H9 (cell line): ENCODE measurements at regions not wholly inside any gene's neighbourhood (a gene's known extent, or its start where the extent isn't known, plus 50 kb on each side); places are given as distances from the start of the nearest gene placed in this dataset.

Source experiments
- DNase-seq: peaks from one replicate; pipeline ENCODE4 v3.0.0-alpha.2; 2017
- H2AFZ ChIP-seq: one replicate; pipeline ENCODE4 v1.6.1; 2013; ENCODE audit warnings: mild to moderate bottlenecking, low read length, control low read depth, moderate library complexity
- H2AK5ac ChIP-seq: 2 replicates; pipeline ENCODE4 v1.6.1; 2013; ENCODE audit warnings: low read length, control low read depth, mixed read lengths; ENCODE audit not compliant: insufficient read length
- H2BK120ac ChIP-seq: one replicate; pipeline ENCODE4 v1.6.1; 2013; ENCODE audit warnings: low read depth, mild to moderate bottlenecking, low read length, control low read depth, inconsistent platforms; ENCODE audit not compliant: poor library complexity, severe bottlenecking
- H2BK12ac ChIP-seq: 2 replicates; pipeline ENCODE4 v1.6.1; 2013; ENCODE audit warnings: low read length, control low read depth, mixed read lengths, low read depth; ENCODE audit not compliant: insufficient read length
- H2BK15ac ChIP-seq: 2 replicates; pipeline ENCODE4 v1.6.1; 2013; ENCODE audit warnings: low read depth, low read length, control low read depth
- H2BK20ac ChIP-seq: one replicate; pipeline ENCODE4 v1.6.1; 2013; ENCODE audit warnings: low read depth, mild to moderate bottlenecking, low read length, control low read depth, inconsistent platforms; ENCODE audit not compliant: poor library complexity, severe bottlenecking
- H2BK5ac ChIP-seq: 2 replicates; pipeline ENCODE4 v1.6.1; 2013; ENCODE audit warnings: low read length, control low read depth, mixed read lengths; ENCODE audit not compliant: insufficient read length
- H3K14ac ChIP-seq: 2 replicates; pipeline ENCODE4 v1.6.1; 2013; ENCODE audit warnings: low read length, control low read depth; ENCODE audit not compliant: insufficient read depth
- H3K18ac ChIP-seq: 2 replicates; pipeline ENCODE4 v1.6.1; 2013; ENCODE audit warnings: low read depth, mild to moderate bottlenecking, mixed read lengths, low read length, control low read depth; ENCODE audit not compliant: insufficient read length
- H3K23ac ChIP-seq: 2 replicates; pipeline ENCODE4 v1.6.1; 2013; ENCODE audit warnings: low read length, control low read depth, mixed read lengths, low read depth; ENCODE audit not compliant: insufficient read length
- H3K23me2 ChIP-seq: 2 replicates; pipeline ENCODE4 v1.6.1; 2013; ENCODE audit warnings: low read depth, mild to moderate bottlenecking, mixed read lengths, low read length, control low read depth; ENCODE audit not compliant: insufficient read length, poor library complexity, severe bottlenecking
- H3K27ac ChIP-seq: 2 replicates; pipeline ENCODE4 v1.5.1; 2013; ENCODE audit warnings: low read length, control low read depth, mixed read lengths, low read depth; ENCODE audit not compliant: insufficient read length
- H3K27me3 ChIP-seq: 2 replicates; pipeline ENCODE4 v1.6.1; 2013; ENCODE audit warnings: low read length, control low read depth, inconsistent platforms; ENCODE audit not compliant: insufficient read depth
- H3K4ac ChIP-seq: 2 replicates; pipeline ENCODE4 v1.6.1; 2013; ENCODE audit warnings: low read depth, mild to moderate bottlenecking, control low read depth, inconsistent platforms, low read length, moderate library complexity
- H3K4me1 ChIP-seq: 2 replicates; pipeline ENCODE4 v1.6.1; 2013; ENCODE audit warnings: low read length, control low read depth, inconsistent platforms; ENCODE audit not compliant: insufficient read depth
- H3K4me2 ChIP-seq: 2 replicates; pipeline ENCODE4 v1.6.1; 2013; ENCODE audit warnings: low read length, control low read depth, mixed read lengths; ENCODE audit not compliant: insufficient read length, insufficient read depth
- H3K56ac ChIP-seq: 2 replicates; pipeline ENCODE4 v1.6.1; 2013; ENCODE audit warnings: low read depth, mild to moderate bottlenecking, mixed read lengths, low read length, control low read depth; ENCODE audit not compliant: insufficient read length
- H3K79me1 ChIP-seq: 2 replicates; pipeline ENCODE4 v1.6.1; 2013; ENCODE audit warnings: low read depth, mild to moderate bottlenecking, moderate library complexity, low read length, control low read depth, inconsistent platforms; ENCODE audit not compliant: insufficient read depth, poor library complexity, severe bottlenecking
- H3K79me2 ChIP-seq: 2 replicates; pipeline ENCODE4 v1.6.1; 2013; ENCODE audit warnings: low read length, control low read depth, inconsistent platforms; ENCODE audit not compliant: insufficient read depth
- H3K9ac ChIP-seq: 2 replicates; pipeline ENCODE4 v1.6.1; 2013; ENCODE audit warnings: low read length, control low read depth, mixed read lengths; ENCODE audit not compliant: insufficient read length; ENCODE audit errors: extremely low read depth
- H3K9me3 ChIP-seq: one replicate; pipeline ENCODE4 v1.6.1; 2013; ENCODE audit warnings: low read depth, low read length, inconsistent platforms; ENCODE audit not compliant: control insufficient read depth
- H3T11ph ChIP-seq: one replicate; pipeline ENCODE4 v1.6.1; 2013; ENCODE audit warnings: mild to moderate bottlenecking, low read length, control low read depth, inconsistent platforms
- H4K20me1 ChIP-seq: one replicate; pipeline ENCODE4 v1.6.1; 2013; ENCODE audit not compliant: control insufficient read depth, insufficient read length, insufficient read depth
- H4K5ac ChIP-seq: 2 replicates; pipeline ENCODE4 v1.6.1; 2013; ENCODE audit warnings: low read depth, mild to moderate bottlenecking, mixed read lengths, low read length, control low read depth; ENCODE audit not compliant: insufficient read length
- H4K8ac ChIP-seq: replicated peaks from 2 replicates; pipeline ENCODE4 v1.6.1; 2013; ENCODE audit warnings: low read length, control low read depth, mixed read lengths, low read depth; ENCODE audit not compliant: insufficient read length
- H4K91ac ChIP-seq: 2 replicates; pipeline ENCODE4 v1.6.1; 2013; ENCODE audit warnings: low read depth, mild to moderate bottlenecking, moderate library complexity, mixed read lengths, low read length, control low read depth; ENCODE audit not compliant: insufficient read length
- H3K27ac Mint-ChIP-seq, 3 experiments: 2 replicates in 2 of 3; 3 replicates in 1 of 3; pipeline ENCODE4 v1.8.0; 2020 to 2021; ENCODE audit warnings: mixed read lengths in 3 of 3, mild to moderate bottlenecking in 1 of 3, moderate library complexity in 1 of 3
- H3K27me3 Mint-ChIP-seq: 2 replicates; pipeline ENCODE4 v1.8.0; 2021; ENCODE audit warnings: low read depth, mild to moderate bottlenecking, moderate library complexity, mixed read lengths
- H3K36me3 Mint-ChIP-seq, 3 experiments: 2 replicates in 2 of 3; 3 replicates in 1 of 3; pipeline ENCODE4 v1.8.0; 2020 to 2021; ENCODE audit warnings: low read depth in 3 of 3, mixed read lengths in 3 of 3; ENCODE audit not compliant: insufficient read depth in 1 of 3
- H3K4me1 Mint-ChIP-seq, 2 experiments: 2 replicates each; pipeline ENCODE4 v1.8.0; 2020; ENCODE audit warnings: mixed read lengths in 2 of 2
- H3K4me3 Mint-ChIP-seq, 2 experiments: 2 replicates in 1 of 2; 3 replicates in 1 of 2; pipeline ENCODE4 v1.8.0; 2020 to 2021; ENCODE audit warnings: mild to moderate bottlenecking in 2 of 2, mixed read lengths in 2 of 2, moderate library complexity in 1 of 2
- H3K9me3 Mint-ChIP-seq, 2 experiments: 2 replicates in 1 of 2; 3 replicates in 1 of 2; pipeline ENCODE4 v1.8.0; 2020; ENCODE audit warnings: mild to moderate bottlenecking in 2 of 2, mixed read lengths in 2 of 2, moderate library complexity in 1 of 2
- WGBS: extraction: QIAGEN DNeasy Blood & Tissue Kit; methylation state at CpG from one replicate; pipeline ENCODE4 v1.1.7; 2013; ENCODE audit warnings: missing lambda C conversion rate, low lambda C conversion rate, mixed read lengths; ENCODE audit not compliant: insufficient read length; ENCODE audit errors: extremely low coverage; 5-methylcytosine and 5-hydroxymethylcytosine counted together
- TF ChIP-seq, protein P1 (sequence below): fragments of 200-600 bp; sonication (generic); conservative IDR thresholded peaks from 3 replicates; pipeline ENCODE4 v1.8.0; 2021; ENCODE audit warnings: antibody characterized with exemption, mild to moderate bottlenecking

DNA sequence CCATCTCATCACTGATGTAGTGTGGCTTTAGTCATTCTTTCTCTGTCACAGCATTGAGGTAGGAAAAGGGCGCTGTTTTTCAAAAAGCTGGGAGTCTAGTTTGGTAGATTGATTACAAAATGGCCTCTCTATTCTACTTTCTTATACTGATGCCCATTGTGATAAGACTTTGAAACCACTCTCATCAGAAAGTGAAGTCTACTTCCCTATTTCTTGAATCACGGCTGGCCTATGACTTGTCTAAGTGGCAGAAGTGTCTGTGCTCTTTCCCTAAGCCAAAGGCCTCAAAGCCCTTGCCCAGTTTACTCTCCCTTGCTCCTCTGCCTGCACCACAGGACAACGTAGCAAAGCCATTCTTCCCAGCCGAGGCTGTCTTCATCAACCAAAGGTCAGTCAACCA, 83.0 kb upstream of the IL33 start:
- peaks cover 0 to 10% of the 10 kb centered on the region in 2 experiments; a peak in 2 of 5 replicates for H3K9me3 Mint-ChIP-seq
- DNase-seq = no peak
- Histone ChIP-seq H3K4me1 (no peaks in the 10 kb centered on the region), H3K4me2 (no peak overlapping the region), H3K79me1 (no peaks in the 10 kb centered on the region), H4K5ac (no peak overlapping the region), H2BK15ac (no peak overlapping the region), H3K79me2 (no peaks in the 10 kb centered on the region), H4K8ac (no peak overlapping the region), H2BK120ac (no peak overlapping the region), H3K23me2 (no peaks in the 10 kb centered on the region), H3K23ac (no peak overlapping the region), H3K9me3 (no peaks in the 10 kb centered on the region), H2AK5ac (no peak overlapping the region), H2BK5ac (no peak overlapping the region), H3T11ph (no peak overlapping the region), H3K27me3 (no peaks in the 10 kb centered on the region), H3K14ac (no peak overlapping the region), H2BK12ac (no peak overlapping the region), H2BK20ac (no peak overlapping the region), H4K91ac (no peak overlapping the region), H3K9ac (no peak overlapping the region), H3K18ac (no peak overlapping the region), H2AFZ (no peak overlapping the region), H3K27ac (no peak overlapping the region), H4K20me1 (no peaks in the 10 kb centered on the region), H3K4ac (no peak overlapping the region), H3K56ac (no peak overlapping the region)
- TF ChIP-seq, protein P1, sequence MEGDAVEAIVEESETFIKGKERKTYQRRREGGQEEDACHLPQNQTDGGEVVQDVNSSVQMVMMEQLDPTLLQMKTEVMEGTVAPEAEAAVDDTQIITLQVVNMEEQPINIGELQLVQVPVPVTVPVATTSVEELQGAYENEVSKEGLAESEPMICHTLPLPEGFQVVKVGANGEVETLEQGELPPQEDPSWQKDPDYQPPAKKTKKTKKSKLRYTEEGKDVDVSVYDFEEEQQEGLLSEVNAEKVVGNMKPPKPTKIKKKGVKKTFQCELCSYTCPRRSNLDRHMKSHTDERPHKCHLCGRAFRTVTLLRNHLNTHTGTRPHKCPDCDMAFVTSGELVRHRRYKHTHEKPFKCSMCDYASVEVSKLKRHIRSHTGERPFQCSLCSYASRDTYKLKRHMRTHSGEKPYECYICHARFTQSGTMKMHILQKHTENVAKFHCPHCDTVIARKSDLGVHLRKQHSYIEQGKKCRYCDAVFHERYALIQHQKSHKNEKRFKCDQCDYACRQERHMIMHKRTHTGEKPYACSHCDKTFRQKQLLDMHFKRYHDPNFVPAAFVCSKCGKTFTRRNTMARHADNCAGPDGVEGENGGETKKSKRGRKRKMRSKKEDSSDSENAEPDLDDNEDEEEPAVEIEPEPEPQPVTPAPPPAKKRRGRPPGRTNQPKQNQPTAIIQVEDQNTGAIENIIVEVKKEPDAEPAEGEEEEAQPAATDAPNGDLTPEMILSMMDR = no peak
- H3K4me1 Mint-ChIP-seq = peaks cover 0 to 7% of the 10 kb centered on the region in 2 experiments; a peak in 2 of 4 replicates
- WGBS = no CpG with 5 or more reads among the region's 4 CpGs
- H3K27ac Mint-ChIP-seq = no peak overlapping the region
- no peak overlapping the region for H3K4me3 Mint-ChIP-seq
- H3K36me3 Mint-ChIP-seq = peaks cover 0 to 10% (median 9%) of the 10 kb centered on the region in 3 experiments; a peak in 6 of 7 replicates
- peaks cover 3% of the 10 kb centered on the region; the same call in 1 of the 2 replicates for H3K27me3 Mint-ChIP-seq
